Kidney epithelial cell (primary cell): ENCODE measurements at regions not wholly inside any gene's neighbourhood (a gene's known extent, or its start where the extent isn't known, plus 50 kb on each side); places are given as distances from the start of the nearest gene placed in this dataset.

Experiments used
- DNase-seq: peaks from one replicate; pipeline ENCODE4 v3.0.0-alpha.2; 2010; ENCODE audit warnings: low read depth
- H3K27me3 ChIP-seq: 2 replicates; pipeline ENCODE4 v1.6.0; 2011; ENCODE audit warnings: low read length; ENCODE audit not compliant: control insufficient read depth, insufficient read depth
- H3K36me3 ChIP-seq: 2 replicates; pipeline ENCODE4 v1.5.1; 2011; ENCODE audit warnings: low read length; ENCODE audit not compliant: control insufficient read depth, insufficient read depth
- H3K4me3 ChIP-seq: 2 replicates; pipeline ENCODE4 v1.5.1; 2011; ENCODE audit warnings: low read depth, mild to moderate bottlenecking, control low read depth, low read length
- TF ChIP-seq, protein P1 (sequence below): IDR thresholded peaks from 2 replicates; pipeline ENCODE4 v1.5.1; 2011; ENCODE audit warnings: mild to moderate bottlenecking, moderate library complexity, low read length, control low read depth, inconsistent platforms; ENCODE audit not compliant: insufficient read depth, poor library complexity, severe bottlenecking

GRCh38 chr5:35367526-35367925 is 137.2 kb upstream of the PRLR start:
- H3K36me3 ChIP-seq, result no peaks in the 10 kb centered on the region
- no peak overlapping the region for H3K4me3 ChIP-seq
- TF ChIP-seq, protein P1, sequence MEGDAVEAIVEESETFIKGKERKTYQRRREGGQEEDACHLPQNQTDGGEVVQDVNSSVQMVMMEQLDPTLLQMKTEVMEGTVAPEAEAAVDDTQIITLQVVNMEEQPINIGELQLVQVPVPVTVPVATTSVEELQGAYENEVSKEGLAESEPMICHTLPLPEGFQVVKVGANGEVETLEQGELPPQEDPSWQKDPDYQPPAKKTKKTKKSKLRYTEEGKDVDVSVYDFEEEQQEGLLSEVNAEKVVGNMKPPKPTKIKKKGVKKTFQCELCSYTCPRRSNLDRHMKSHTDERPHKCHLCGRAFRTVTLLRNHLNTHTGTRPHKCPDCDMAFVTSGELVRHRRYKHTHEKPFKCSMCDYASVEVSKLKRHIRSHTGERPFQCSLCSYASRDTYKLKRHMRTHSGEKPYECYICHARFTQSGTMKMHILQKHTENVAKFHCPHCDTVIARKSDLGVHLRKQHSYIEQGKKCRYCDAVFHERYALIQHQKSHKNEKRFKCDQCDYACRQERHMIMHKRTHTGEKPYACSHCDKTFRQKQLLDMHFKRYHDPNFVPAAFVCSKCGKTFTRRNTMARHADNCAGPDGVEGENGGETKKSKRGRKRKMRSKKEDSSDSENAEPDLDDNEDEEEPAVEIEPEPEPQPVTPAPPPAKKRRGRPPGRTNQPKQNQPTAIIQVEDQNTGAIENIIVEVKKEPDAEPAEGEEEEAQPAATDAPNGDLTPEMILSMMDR, result no peak
- no peak for DNase-seq
- H3K27me3 ChIP-seq, result no peaks in the 10 kb centered on the region

GRCh38 chr5:35365758-35366157 is 135.5 kb upstream of the PRLR start:
- TF ChIP-seq, protein P1, result no peak
- Histone ChIP-seq H3K27me3 (no peaks in the 10 kb centered on the region), H3K4me3 (no peak overlapping the region), H3K36me3 (no peaks in the 10 kb centered on the region)
- no peak for DNase-seq

- Histone ChIP-seq H3K27me3 (no peaks in the 10 kb centered on the region), H3K4me3 (no peak overlapping the region), H3K36me3 (no peaks in the 10 kb centered on the region)
- DNase-seq, result no peak
- TF ChIP-seq, protein P1, result no peak
Observed at GRCh38 chr5:35364350-35364749, 134.1 kb upstream of the PRLR start.

DNA sequence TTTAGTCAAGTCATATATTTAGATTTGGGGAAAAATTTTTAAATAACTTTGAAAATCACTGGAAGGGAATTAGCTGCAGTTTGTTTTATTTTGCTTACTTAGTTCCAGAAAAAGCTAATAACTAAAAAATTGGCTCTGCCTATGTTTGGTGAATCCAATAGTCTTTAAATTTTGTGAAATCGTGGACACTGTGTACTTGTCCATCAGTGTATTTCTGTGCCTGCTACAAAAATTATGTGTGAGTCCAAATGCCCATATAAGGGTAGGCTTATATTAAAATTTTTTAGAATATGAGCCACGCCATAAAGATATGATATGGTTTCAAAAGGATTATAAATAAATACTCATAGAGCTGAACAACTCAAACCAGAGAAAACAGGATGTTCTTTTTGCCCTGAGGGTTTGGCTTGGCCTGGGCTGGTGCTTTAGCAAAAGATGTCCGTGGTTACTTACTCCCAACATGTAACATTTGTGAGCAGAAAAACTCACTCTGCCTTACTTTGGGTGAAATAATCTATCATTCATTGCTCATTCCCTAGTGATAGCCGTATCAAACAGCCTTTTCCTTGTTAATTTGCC is 133.2 kb upstream of the PRLR start:
- TF ChIP-seq, protein P1, result no peak
- Histone ChIP-seq H3K27me3 (no peaks in the 10 kb centered on the region), H3K36me3 (no peaks in the 10 kb centered on the region), H3K4me3 (no peak overlapping the region)
- no peak for DNase-seq

GRCh38 chr5:35362772-35363171 is 132.5 kb upstream of the PRLR start:
- TF ChIP-seq, protein P1, result no peak
- no peak overlapping the region for H3K4me3 ChIP-seq
- H3K27me3 ChIP-seq, result no peaks in the 10 kb centered on the region
- no peaks in the 10 kb centered on the region for H3K36me3 ChIP-seq
- no peak for DNase-seq

- Histone ChIP-seq H3K27me3 (no peaks in the 10 kb centered on the region), H3K4me3 (no peak overlapping the region), H3K36me3 (no peaks in the 10 kb centered on the region)
- DNase-seq, result no peak
- TF ChIP-seq, protein P1, result no peak
Observed at GRCh38 chr5:35360671-35361070, 130.4 kb upstream of the PRLR start.
